ENCODE measurements at regions not wholly inside any gene's neighbourhood (a gene's known extent, or its start where the extent isn't known, plus 50 kb on each side); places are given as distances from the start of the nearest gene placed in this dataset.

GRCh38 chr1:228980232-228980937 is 245.1 kb downstream of the RHOU start:
- peaks cover 4% of the 10 kb centered on the region for H3K4me1 Mint-ChIP-seq (ENCODE audit: unreplicated experiment)
- no peak overlapping the region for H3K27ac Mint-ChIP-seq (ENCODE audit: unreplicated experiment)
- peaks cover 6% of the 10 kb centered on the region for H3K27me3 Mint-ChIP-seq (ENCODE audit: unreplicated experiment)
- H3K4me3 Mint-ChIP-seq (ENCODE audit: unreplicated experiment) = no peak overlapping the region
- H3K9me3 Mint-ChIP-seq (ENCODE audit: unreplicated experiment) = no peaks in the 10 kb centered on the region
- H3K36me3 Mint-ChIP-seq (ENCODE audit: unreplicated experiment) = no peaks in the 10 kb centered on the region
- TF ChIP-seq, protein P1, sequence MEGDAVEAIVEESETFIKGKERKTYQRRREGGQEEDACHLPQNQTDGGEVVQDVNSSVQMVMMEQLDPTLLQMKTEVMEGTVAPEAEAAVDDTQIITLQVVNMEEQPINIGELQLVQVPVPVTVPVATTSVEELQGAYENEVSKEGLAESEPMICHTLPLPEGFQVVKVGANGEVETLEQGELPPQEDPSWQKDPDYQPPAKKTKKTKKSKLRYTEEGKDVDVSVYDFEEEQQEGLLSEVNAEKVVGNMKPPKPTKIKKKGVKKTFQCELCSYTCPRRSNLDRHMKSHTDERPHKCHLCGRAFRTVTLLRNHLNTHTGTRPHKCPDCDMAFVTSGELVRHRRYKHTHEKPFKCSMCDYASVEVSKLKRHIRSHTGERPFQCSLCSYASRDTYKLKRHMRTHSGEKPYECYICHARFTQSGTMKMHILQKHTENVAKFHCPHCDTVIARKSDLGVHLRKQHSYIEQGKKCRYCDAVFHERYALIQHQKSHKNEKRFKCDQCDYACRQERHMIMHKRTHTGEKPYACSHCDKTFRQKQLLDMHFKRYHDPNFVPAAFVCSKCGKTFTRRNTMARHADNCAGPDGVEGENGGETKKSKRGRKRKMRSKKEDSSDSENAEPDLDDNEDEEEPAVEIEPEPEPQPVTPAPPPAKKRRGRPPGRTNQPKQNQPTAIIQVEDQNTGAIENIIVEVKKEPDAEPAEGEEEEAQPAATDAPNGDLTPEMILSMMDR (IDR thresholded peaks at IDR 0.05) = no peak
- DNase-seq (ENCODE audit: extremely low spot score, unreplicated experiment) = no peak

DNA sequence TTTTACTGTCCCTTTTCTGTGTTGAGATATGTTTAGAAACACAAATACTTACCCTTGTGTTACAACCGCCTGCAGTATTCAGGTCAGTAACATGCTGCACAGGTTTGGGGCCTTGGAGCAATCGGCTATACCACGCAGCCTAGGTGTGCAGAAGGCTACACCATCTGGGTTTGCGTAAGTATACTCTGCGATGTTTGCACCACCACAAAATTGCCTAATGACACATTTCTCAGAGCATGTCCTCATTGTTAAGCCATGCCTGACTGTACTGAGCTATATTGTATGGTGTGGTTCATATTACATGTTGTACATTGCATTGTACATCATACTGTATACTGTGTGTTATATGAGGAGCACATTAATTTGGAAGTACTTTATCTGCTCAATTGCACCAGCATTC is 247.4 kb downstream of the RHOU start:
- TF ChIP-seq, protein P1 (IDR thresholded peaks at IDR 0.05) = no peak
- Mint-ChIP-seq H3K27me3 (ENCODE audit: unreplicated experiment) (peaks cover 6% of the 10 kb centered on the region), H3K9me3 (ENCODE audit: unreplicated experiment) (no peaks in the 10 kb centered on the region), H3K36me3 (ENCODE audit: unreplicated experiment) (no peaks in the 10 kb centered on the region), H3K27ac (ENCODE audit: unreplicated experiment) (no peak overlapping the region), H3K4me1 (ENCODE audit: unreplicated experiment) (peaks cover 5% of the 10 kb centered on the region), H3K4me3 (ENCODE audit: unreplicated experiment) (no peak overlapping the region)
- no peak for DNase-seq (ENCODE audit: extremely low spot score, unreplicated experiment)

GRCh38 chr1:228983231-228983660 is 248.0 kb downstream of the RHOU start:
- Mint-ChIP-seq H3K27ac (ENCODE audit: unreplicated experiment) (no peak overlapping the region), H3K9me3 (ENCODE audit: unreplicated experiment) (no peaks in the 10 kb centered on the region), H3K36me3 (ENCODE audit: unreplicated experiment) (no peaks in the 10 kb centered on the region), H3K4me3 (ENCODE audit: unreplicated experiment) (no peak overlapping the region), H3K4me1 (ENCODE audit: unreplicated experiment) (peaks cover 11% of the 10 kb centered on the region), H3K27me3 (ENCODE audit: unreplicated experiment) (peaks cover 6% of the 10 kb centered on the region)
- no peak for DNase-seq (ENCODE audit: extremely low spot score, unreplicated experiment)
- TF ChIP-seq, protein P1 (IDR thresholded peaks at IDR 0.05) = no peak

- H3K27ac Mint-ChIP-seq (ENCODE audit: unreplicated experiment) = no peak overlapping the region
- no peak overlapping the region for H3K4me3 Mint-ChIP-seq (ENCODE audit: unreplicated experiment)
- peaks cover 6% of the 10 kb centered on the region for H3K27me3 Mint-ChIP-seq (ENCODE audit: unreplicated experiment)
- no peak for DNase-seq (ENCODE audit: extremely low spot score, unreplicated experiment)
- TF ChIP-seq, protein P1 (IDR thresholded peaks at IDR 0.05) = no peak
- H3K4me1 Mint-ChIP-seq (ENCODE audit: unreplicated experiment) = peaks cover 12% of the 10 kb centered on the region
- no peaks in the 10 kb centered on the region for H3K9me3 Mint-ChIP-seq (ENCODE audit: unreplicated experiment)
- H3K36me3 Mint-ChIP-seq (ENCODE audit: unreplicated experiment) = no peaks in the 10 kb centered on the region
Observed at GRCh38 chr1:228983661-228984060, 248.4 kb downstream of the RHOU start.

GRCh38 chr1:228984107-228984506 is 248.8 kb downstream of the RHOU start:
- Mint-ChIP-seq H3K36me3 (ENCODE audit: unreplicated experiment) (no peaks in the 10 kb centered on the region), H3K27ac (ENCODE audit: unreplicated experiment) (no peak overlapping the region), H3K9me3 (ENCODE audit: unreplicated experiment) (no peaks in the 10 kb centered on the region), H3K4me1 (ENCODE audit: unreplicated experiment) (peaks cover 11% of the 10 kb centered on the region), H3K27me3 (ENCODE audit: unreplicated experiment) (peaks cover 6% of the 10 kb centered on the region), H3K4me3 (ENCODE audit: unreplicated experiment) (no peak overlapping the region)
- TF ChIP-seq, protein P1 (IDR thresholded peaks at IDR 0.05) = no peak
- DNase-seq (ENCODE audit: extremely low spot score, unreplicated experiment) = no peak

Measured in osteocyte (in vitro differentiated cells).